PC-3 (cell line): ENCODE measurements at regions not wholly inside any gene's neighbourhood (a gene's known extent, or its start where the extent isn't known, plus 50 kb on each side); places are given as distances from the start of the nearest gene placed in this dataset.

Experiments
- CTCF ChIP-seq: fragments of 300-600 bp; sonication (generic); conservative IDR thresholded peaks from 2 replicates; pipeline ENCODE4 v1.5.1; 2017; ENCODE audit warnings: antibody characterized with exemption, low read depth, mild to moderate bottlenecking, low read length
- EZH2 ChIP-seq: fragments of 300-600 bp; sonication (generic); IDR thresholded peaks from one replicate; pipeline ENCODE4 v1.6.1; 2017; ENCODE audit warnings: antibody characterized with exemption, mild to moderate bottlenecking, low read length; ENCODE audit not compliant: unreplicated experiment
- EZH2phosphoT487 ChIP-seq: fragments of 300-600 bp; sonication (generic); IDR thresholded peaks from 2 replicates; pipeline ENCODE4 v1.6.1; 2018; ENCODE audit warnings: mild to moderate bottlenecking, antibody characterized with exemption, low read length, borderline replicate concordance

GRCh38 chr5:30156156-30156555 lies 1037.3 kb upstream of the CDH6 start:
- TF ChIP-seq CTCF: no peak
- TF ChIP-seq EZH2phosphoT487: no peak
- TF ChIP-seq EZH2: no peak
